ENCODE measurements at regions not wholly inside any gene's neighbourhood (a gene's known extent, or its start where the extent isn't known, plus 50 kb on each side); places are given as distances from the start of the nearest gene placed in this dataset.

GRCh38 chr11:41534391-41534790 is 74.9 kb upstream of the LRRC4C start:
- no peak for TF ChIP-seq CTCF (IDR thresholded peaks at IDR 0.05 in 4 of 5, conservative IDR thresholded peaks at IDR 0.05 in 1 of 5)
- no peak for TF ChIP-seq POLR2A (IDR thresholded peaks at IDR 0.05)
